ENCODE measurements at regions not wholly inside any gene's neighbourhood (a gene's known extent, or its start where the extent isn't known, plus 50 kb on each side); places are given as distances from the start of the nearest gene placed in this dataset.
A peak's percentile ranks its signal among the peaks of the same experiment; 100 is the strongest.
"Not testable (repeated sequence)": the region's sequence is repeated elsewhere in the genome, so short reads cannot be mapped to it uniquely, and the experiment has no call there.

- not testable (repeated sequence) for DNase-seq (ENCODE audit: low read depth)
These were observed 2240.6 kb downstream of the EPHA3 start for GRCh38 chr3:91348064-91348463.

DNA sequence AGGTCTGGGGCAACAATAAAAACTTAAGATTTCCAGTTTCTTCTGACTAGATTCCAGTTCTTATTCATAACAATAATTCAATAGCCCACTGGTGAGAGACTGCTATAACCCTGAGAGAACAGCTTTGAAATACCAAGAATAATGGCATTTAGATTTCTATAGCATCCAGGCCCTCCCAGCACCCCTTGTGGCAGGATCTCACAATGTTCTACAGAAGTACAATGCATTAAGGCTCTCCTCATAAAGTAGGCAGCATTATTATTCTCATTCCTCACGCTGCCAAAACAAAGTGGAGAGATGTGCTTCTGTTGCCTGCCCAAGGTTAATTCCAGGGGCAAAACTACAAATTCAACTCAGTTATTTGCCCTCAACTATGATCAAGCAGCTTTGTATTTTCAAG is 2241.7 kb downstream of the EPHA3 start:
- DNase-seq (ENCODE audit: low read depth), result not testable (repeated sequence)

DNA sequence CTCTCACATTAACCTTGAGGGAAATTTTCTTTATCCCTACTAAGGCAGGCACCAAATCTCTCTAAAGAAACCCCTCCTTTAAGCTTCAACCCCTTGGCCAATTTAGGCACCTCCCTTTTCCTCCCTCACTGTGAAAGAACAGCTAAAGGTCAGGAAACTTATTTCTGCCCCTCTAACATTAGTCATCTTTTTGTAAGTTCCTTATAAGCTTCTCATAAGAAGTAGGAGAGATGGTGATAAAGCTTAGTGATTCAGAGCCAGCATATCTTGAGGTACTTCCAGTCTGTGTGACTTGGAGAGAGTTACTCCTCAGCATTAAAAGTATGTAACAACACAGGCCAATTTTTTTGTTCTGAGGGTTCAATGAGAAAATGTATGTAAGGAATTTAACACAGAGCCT is 2244.7 kb downstream of the EPHA3 start:
- DNase-seq (ENCODE audit: low read depth), result not testable (repeated sequence)

DNA sequence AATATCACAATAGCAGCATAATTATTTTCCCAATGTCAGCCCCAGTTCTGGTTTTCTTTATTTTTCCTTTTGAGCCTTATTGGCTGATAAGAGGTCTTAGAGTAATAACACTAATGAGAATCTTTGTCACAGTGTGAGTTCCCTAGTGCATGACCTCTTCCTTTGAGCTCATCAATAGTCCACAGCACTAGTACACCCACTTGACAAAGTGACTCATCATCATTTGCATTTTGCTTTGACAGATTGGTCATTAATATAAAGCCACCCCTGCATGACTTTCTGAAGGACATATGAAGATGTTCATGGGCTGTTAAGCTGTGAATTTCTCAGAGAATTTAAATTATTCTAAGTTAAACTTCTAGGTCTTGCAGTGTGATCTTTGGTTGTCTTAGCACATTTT is 2251.9 kb downstream of the EPHA3 start:
- DNase-seq (ENCODE audit: low read depth), result not testable (repeated sequence)

DNA sequence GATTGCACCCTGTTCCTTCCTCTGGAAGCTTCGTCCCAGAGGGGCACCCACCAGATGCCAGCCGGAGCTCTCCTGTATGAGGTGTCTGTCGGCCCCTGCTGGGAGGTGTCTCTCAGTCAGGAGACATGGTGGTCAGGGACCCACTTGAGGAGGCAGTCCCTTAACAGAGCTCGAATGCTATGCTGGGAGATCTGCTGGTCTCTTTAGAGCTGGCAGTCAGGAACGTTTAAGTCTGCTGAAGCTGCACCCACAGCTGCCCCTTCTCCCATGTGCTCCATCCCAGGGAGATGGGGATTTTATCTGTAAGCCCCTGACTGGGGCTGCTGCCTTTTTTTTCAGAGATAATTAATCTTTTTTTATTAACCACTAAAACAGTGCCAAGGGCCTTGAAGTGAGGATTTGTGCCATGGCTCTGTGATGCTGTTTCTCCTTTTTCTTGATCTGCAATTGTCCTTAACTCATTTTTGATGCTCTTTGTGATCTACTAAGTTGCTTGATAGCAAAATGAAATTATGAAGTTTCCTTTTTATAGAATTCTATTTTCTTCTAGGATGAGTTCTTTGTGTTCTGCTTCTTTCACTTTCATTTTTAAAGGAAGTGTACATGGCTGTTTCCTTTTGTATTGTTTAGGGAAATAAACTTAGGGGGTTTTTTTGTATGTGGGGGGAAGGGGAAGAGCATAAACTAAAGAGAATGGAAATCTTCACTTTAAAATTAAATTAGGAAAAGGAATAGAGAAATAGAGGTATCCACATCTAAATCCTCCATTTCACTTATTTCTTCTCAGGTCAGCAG is 2275.9 kb downstream of the EPHA3 start:
- not testable (repeated sequence) for DNase-seq (ENCODE audit: low read depth)

GRCh38 chr3:91403938-91404337 is 2296.5 kb downstream of the EPHA3 start:
- not testable (repeated sequence) for DNase-seq (ENCODE audit: low read depth)

DNA sequence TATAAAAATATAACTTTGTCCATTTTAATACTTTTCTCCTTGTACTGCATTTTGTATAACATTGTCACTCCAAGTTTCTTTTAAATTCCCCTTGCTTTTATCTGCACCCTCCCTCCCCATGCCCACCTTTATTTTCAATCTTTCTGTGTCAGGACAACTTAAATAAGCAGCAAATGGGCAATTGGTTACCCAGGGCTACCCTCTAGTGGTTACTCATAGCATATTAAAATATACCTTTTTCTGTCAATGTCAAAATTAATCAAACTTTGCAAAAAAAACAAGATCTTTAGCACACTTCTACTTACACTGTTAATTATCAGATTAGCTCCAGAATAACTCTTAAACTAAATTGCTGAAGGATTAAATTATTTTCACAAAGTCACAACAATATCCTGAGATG is 2334.6 kb downstream of the EPHA3 start:
- DNase-seq (ENCODE audit: low read depth), result not testable (repeated sequence)

- DNase-seq (ENCODE audit: low read depth), result not testable (repeated sequence)
These were observed 2335.1 kb downstream of the EPHA3 start for GRCh38 chr3:91442483-91442882.

DNA sequence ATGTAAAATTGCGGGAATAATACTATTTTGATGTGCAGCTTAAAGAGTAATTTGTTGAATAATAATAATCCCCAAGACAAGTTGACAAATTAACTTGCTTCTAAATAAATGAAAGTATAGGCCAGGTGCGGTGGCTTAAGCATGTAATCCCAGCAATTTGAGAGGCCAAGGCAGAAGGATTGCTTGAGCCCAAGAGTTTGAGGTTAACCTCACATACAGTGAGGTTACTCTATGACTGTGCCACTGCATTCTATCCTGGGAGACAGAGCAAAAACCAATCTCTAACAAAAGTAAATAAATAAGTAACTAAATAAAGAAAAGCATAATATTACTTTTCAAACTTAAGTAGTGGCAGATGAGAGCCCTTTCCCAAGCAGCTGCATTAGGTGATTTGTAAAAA is 2341.0 kb downstream of the EPHA3 start:
- DNase-seq (ENCODE audit: low read depth), result not testable (repeated sequence)

DNA sequence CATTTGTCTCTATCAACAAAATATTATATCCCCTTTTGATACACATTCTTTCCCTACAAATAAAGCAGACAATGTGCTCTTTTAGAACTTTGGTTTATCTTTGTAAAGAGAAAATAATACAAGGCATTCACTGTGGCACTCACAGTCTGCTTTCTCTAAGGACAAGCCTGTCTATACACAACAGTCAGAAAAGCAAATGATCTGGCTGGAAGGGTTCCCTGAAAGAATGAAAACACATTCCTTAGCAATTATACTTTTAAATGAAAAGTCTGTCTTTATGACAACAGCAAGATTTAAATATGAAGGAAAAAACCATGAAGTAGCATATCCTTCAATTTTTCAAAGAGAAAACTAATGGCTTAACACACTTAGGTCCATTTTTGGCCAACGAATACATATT is 2359.1 kb downstream of the EPHA3 start:
- DNase-seq (ENCODE audit: low read depth), result not testable (repeated sequence)

DNA sequence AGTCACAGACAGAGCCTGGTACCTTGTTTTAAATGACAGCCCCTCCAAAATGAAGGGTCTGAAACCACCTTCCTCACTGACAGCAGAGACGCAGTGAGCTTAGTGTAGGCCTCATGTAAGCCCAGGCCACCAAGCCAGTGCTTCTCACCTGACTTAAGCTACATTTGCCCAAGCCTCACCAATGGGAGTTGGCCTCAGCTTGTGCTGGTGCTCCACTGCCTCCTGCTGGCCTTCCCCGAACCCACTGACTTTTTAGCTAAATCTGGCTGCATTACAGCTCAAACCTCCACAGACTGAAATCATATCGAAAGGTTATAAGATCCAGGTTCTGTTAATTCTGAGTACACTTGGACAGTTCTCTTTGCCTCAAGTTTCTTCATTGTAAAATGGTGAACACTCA is 2361.8 kb downstream of the EPHA3 start:
- DNase-seq (ENCODE audit: low read depth), result not testable (repeated sequence)

DNA sequence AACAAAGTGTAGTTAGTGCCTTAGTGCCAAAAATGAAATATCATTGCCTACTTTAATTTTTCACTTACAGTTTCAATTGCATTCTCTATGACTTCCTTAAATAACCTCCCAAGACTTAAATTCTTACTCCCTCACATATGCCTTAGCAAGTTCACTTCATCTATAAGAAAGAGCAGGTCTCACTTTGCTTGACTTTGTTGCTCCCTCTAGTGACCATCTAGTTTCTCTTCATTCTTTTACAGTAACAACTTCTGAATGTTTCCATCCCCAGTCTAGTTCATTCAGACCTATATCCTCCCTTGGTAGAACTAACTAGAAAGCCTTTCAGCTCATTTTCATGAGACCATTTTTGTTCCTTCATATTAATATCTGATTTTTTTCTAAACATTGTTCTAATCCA is 2377.6 kb downstream of the EPHA3 start:
- DNase-seq (ENCODE audit: low read depth), result peak; percentile 1

DNA sequence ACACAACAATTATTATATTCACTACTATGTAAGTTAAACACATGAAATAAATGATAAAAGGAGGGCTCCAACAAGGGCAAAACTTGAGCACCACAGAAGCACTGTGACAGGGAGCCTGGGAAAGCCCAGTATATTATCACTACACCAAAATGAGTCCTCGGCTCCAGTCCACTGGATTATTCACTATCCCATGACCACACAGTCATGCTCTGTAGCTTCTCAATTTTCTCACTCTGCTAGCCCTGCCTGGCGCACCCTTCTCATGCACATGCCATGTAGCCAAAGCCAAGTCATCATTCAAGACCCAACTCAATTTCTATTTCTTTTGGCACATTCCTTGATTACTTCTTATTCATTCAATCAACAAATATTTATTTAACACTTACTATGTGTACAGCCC is 2378.5 kb downstream of the EPHA3 start:
- not testable (repeated sequence) for DNase-seq (ENCODE audit: low read depth)

DNA sequence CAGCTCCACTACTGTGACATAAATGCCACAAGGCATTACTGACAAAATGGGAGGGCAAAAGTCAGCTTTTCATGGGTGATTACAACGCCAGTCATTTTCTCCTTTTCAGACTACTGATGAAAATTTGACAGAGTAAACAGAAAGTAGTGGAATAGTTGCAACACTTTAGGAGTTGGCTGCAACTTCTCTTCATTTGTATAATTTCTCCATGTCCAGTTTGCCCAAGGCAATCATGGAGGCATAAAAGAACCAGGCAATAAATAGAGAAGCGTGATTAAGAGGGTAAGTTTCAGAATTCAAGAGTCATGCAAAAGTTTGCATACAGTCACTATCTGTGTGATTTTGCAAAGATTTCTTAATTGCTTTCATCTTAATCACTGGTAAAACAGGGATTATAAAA is 2390.3 kb downstream of the EPHA3 start:
- DNase-seq (ENCODE audit: low read depth), result not testable (repeated sequence)

- DNase-seq (ENCODE audit: low read depth), result not testable (repeated sequence)
These were observed 2392.4 kb downstream of the EPHA3 start for GRCh38 chr3:91499850-91500249.

- DNase-seq (ENCODE audit: low read depth), result not testable (repeated sequence)
These were observed 2397.5 kb downstream of the EPHA3 start for GRCh38 chr3:91504874-91505273.
